NK-92 treated with Interleukin-12 subunit alpha and Interleukin-12 subunit beta, amount 100 ng/mL, for 24 hours (cell line): ENCODE measurements at regions not wholly inside any gene's neighbourhood (a gene's known extent, or its start where the extent isn't known, plus 50 kb on each side); places are given as distances from the start of the nearest gene placed in this dataset.

ENCODE experiments used
- DNase-seq: peaks from one replicate; lab custom pipeline; 2025; lab: John Stamatoyannopoulos, UW

GRCh38 chr10:36114141-36114540, 472.0 kb upstream of the FZD8 start:
- no peak for DNase-seq

GRCh38 chr10:36111676-36112075, 469.6 kb upstream of the FZD8 start:
- no peak for DNase-seq

GRCh38 chr10:36110097-36110496, 468.0 kb upstream of the FZD8 start:
- DNase-seq: no peak

GRCh38 chr10:36109399-36110023, 467.4 kb upstream of the FZD8 start:
- DNase-seq: no peak

GRCh38 chr10:36097696-36098095, 455.6 kb upstream of the FZD8 start:
- DNase-seq: no peak

GRCh38 chr10:36096576-36096975, 454.5 kb upstream of the FZD8 start:
- DNase-seq: no peak

GRCh38 chr10:36094096-36094495, 452.0 kb upstream of the FZD8 start:
- no peak for DNase-seq

GRCh38 chr10:36092116-36092515, 450.0 kb upstream of the FZD8 start:
- DNase-seq: no peak

GRCh38 chr10:36091007-36091406, 448.9 kb upstream of the FZD8 start:
- DNase-seq: no peak

GRCh38 chr10:36089790-36090440, 447.8 kb upstream of the FZD8 start:
- DNase-seq: no peak

GRCh38 chr10:36087006-36088005, 445.2 kb upstream of the FZD8 start:
- no peak for DNase-seq

- DNase-seq: no peak
Measured at GRCh38 chr10:36075196-36075595, 433.1 kb upstream of the FZD8 start.

- DNase-seq: no peak
Measured at GRCh38 chr10:36073796-36074345, 431.8 kb upstream of the FZD8 start.

- no peak for DNase-seq
Measured at GRCh38 chr10:36068542-36068941, 426.4 kb upstream of the FZD8 start.

GRCh38 chr10:36067748-36068147, 425.7 kb upstream of the FZD8 start:
- no peak for DNase-seq

- DNase-seq: no peak
Measured at GRCh38 chr10:36066850-36067249, 424.8 kb upstream of the FZD8 start.

GRCh38 chr10:36066102-36066501, 424.0 kb upstream of the FZD8 start:
- no peak for DNase-seq

- DNase-seq: no peak
Measured at GRCh38 chr10:36063396-36063795, 421.3 kb upstream of the FZD8 start.

GRCh38 chr10:36057731-36058130, 415.6 kb upstream of the FZD8 start:
- no peak for DNase-seq

GRCh38 chr10:36057180-36057579, 415.1 kb upstream of the FZD8 start:
- DNase-seq: no peak

- no peak for DNase-seq
Measured at GRCh38 chr10:36053775-36054174, 411.7 kb upstream of the FZD8 start.

GRCh38 chr10:36053271-36053670, 411.2 kb upstream of the FZD8 start:
- no peak for DNase-seq
